ENCODE measurements at regions not wholly inside any gene's neighbourhood (a gene's known extent, or its start where the extent isn't known, plus 50 kb on each side); places are given as distances from the start of the nearest gene placed in this dataset.

GRCh38 chr9:78668148-78668832 lies 371.4 kb downstream of the PSAT1 start:
- TF ChIP-seq CTCF (IDR thresholded peaks at IDR 0.05; ENCODE audit: insufficient read depth, low read depth, low read length), result no peak
- Histone ChIP-seq H3K4me3 (ENCODE audit: low read depth, low read length) (no peak overlapping the region), H3K27me3 (ENCODE audit: control insufficient read depth, insufficient read depth, low read length) (no peaks in the 10 kb centered on the region), H3K36me3 (ENCODE audit: control insufficient read depth, insufficient read depth, low read length) (no peaks in the 10 kb centered on the region)
- ChIA-PET CTCF (no interaction called here), POLR2A (no interaction called here)
- DNase-seq (ENCODE audit: low read depth), result no peak

GRCh38 chr9:78669591-78669990 lies 372.7 kb downstream of the PSAT1 start:
- Histone ChIP-seq H3K27me3 (ENCODE audit: control insufficient read depth, insufficient read depth, low read length) (no peaks in the 10 kb centered on the region), H3K36me3 (ENCODE audit: control insufficient read depth, insufficient read depth, low read length) (no peaks in the 10 kb centered on the region), H3K4me3 (ENCODE audit: low read depth, low read length) (no peak overlapping the region)
- no peak for TF ChIP-seq CTCF (IDR thresholded peaks at IDR 0.05; ENCODE audit: insufficient read depth, low read depth, low read length)
- POLR2A ChIA-PET, result no interaction called here
- CTCF ChIA-PET, result no interaction called here
- no peak for DNase-seq (ENCODE audit: low read depth)

GRCh38 chr9:78671785-78672184 lies 374.9 kb downstream of the PSAT1 start:
- DNase-seq (ENCODE audit: low read depth), result no peak
- TF ChIP-seq CTCF (IDR thresholded peaks at IDR 0.05; ENCODE audit: insufficient read depth, low read depth, low read length), result no peak
- no peaks in the 10 kb centered on the region for H3K27me3 ChIP-seq (ENCODE audit: control insufficient read depth, insufficient read depth, low read length)
- no peaks in the 10 kb centered on the region for H3K36me3 ChIP-seq (ENCODE audit: control insufficient read depth, insufficient read depth, low read length)
- POLR2A ChIA-PET, result no interaction called here
- CTCF ChIA-PET, result interaction anchor here (0.6 to 1.8 kb wide), 3 partner anchors 58 to 308 kb away, joined by 3 to 4 read pairs (median 3); no protein-coding TSS in a partner anchor
- no peak overlapping the region for H3K4me3 ChIP-seq (ENCODE audit: low read depth, low read length)

- DNase-seq (ENCODE audit: low read depth), result no peak
- Histone ChIP-seq H3K36me3 (ENCODE audit: control insufficient read depth, insufficient read depth, low read length) (no peaks in the 10 kb centered on the region), H3K4me3 (ENCODE audit: low read depth, low read length) (no peak overlapping the region), H3K27me3 (ENCODE audit: control insufficient read depth, insufficient read depth, low read length) (no peaks in the 10 kb centered on the region)
- no peak for TF ChIP-seq CTCF (IDR thresholded peaks at IDR 0.05; ENCODE audit: insufficient read depth, low read depth, low read length)
- ChIA-PET CTCF (interaction anchor here (1.7 kb wide), 1 partner anchor 13 kb away, joined by 6 read pairs; no protein-coding TSS in a partner anchor), POLR2A (no interaction called here)
These were observed 377.9 kb downstream of the PSAT1 start for GRCh38 chr9:78674874-78675273.

- Histone ChIP-seq H3K36me3 (ENCODE audit: control insufficient read depth, insufficient read depth, low read length) (no peaks in the 10 kb centered on the region), H3K27me3 (ENCODE audit: control insufficient read depth, insufficient read depth, low read length) (no peaks in the 10 kb centered on the region), H3K4me3 (ENCODE audit: low read depth, low read length) (no peak overlapping the region)
- ChIA-PET CTCF (interaction anchor here (1.1 to 1.7 kb wide), 2 partner anchors 10 to 14 kb away, joined by 3 to 6 read pairs; no protein-coding TSS in a partner anchor), POLR2A (interaction anchor here (1.0 kb wide), 1 partner anchor 83 kb away, joined by 3 read pairs; no protein-coding TSS in a partner anchor)
- DNase-seq (ENCODE audit: low read depth), result no peak
- TF ChIP-seq CTCF (IDR thresholded peaks at IDR 0.05; ENCODE audit: insufficient read depth, low read depth, low read length), result no peak
These were observed 379.1 kb downstream of the PSAT1 start for GRCh38 chr9:78676009-78676408.

Measured in BJ (cell line).